Stimulated activated CD4-positive, alpha-beta T cell treated with anti-CD3 and anti-CD28 coated beads, Interleukin-12 subunit alpha, Interleukin-12 subunit beta, amount 100 ng/mL, for 24 hours (primary cell): ENCODE measurements at regions not wholly inside any gene's neighbourhood (a gene's known extent, or its start where the extent isn't known, plus 50 kb on each side); places are given as distances from the start of the nearest gene placed in this dataset.
A peak's percentile ranks its signal among the peaks of the same experiment; 100 is the strongest.

ENCODE experiments used
- DNase-seq, 2 experiments: peaks; one replicate each; pipeline ENCODE4 v3.0.0-alpha.2; 2020; ENCODE audit warnings: low read depth in 2 of 2

- no peak for DNase-seq
Measured at GRCh38 chr13:39858794-39859193, 203.3 kb downstream of the COG6 start.

- DNase-seq = no peak
Measured at GRCh38 chr13:39859898-39860297, 204.4 kb downstream of the COG6 start.

- no peak for DNase-seq
Measured at GRCh38 chr13:39862900-39863299, 207.4 kb downstream of the COG6 start.

- no peak for DNase-seq
Measured at GRCh38 chr13:39864221-39864620, 208.8 kb downstream of the COG6 start.

GRCh38 chr13:39866722-39867121, 211.3 kb downstream of the COG6 start:
- DNase-seq = no peak

- no peak for DNase-seq
Measured at GRCh38 chr13:39867807-39868206, 212.3 kb downstream of the COG6 start.

GRCh38 chr13:39870197-39870747, 214.8 kb downstream of the COG6 start:
- DNase-seq = no peak

- DNase-seq = no peak
Measured at GRCh38 chr13:39874331-39875053, 219.0 kb downstream of the COG6 start.

- DNase-seq = no peak
Measured at GRCh38 chr13:39875111-39875987, 219.9 kb downstream of the COG6 start.

GRCh38 chr13:39876258-39876657, 220.8 kb downstream of the COG6 start:
- no peak for DNase-seq

GRCh38 chr13:39877134-39877533, 221.7 kb downstream of the COG6 start:
- DNase-seq = no peak

- no peak for DNase-seq
Measured at GRCh38 chr13:39879286-39880035, 224.0 kb downstream of the COG6 start.

- DNase-seq = no peak
Measured at GRCh38 chr13:39881383-39881782, 225.9 kb downstream of the COG6 start.

- DNase-seq = no peak
Measured at GRCh38 chr13:39881887-39882286, 226.4 kb downstream of the COG6 start.

- DNase-seq = no peak
Measured at GRCh38 chr13:39884166-39884565, 228.7 kb downstream of the COG6 start.

- DNase-seq = no peak
Measured at GRCh38 chr13:39886336-39886735, 230.9 kb downstream of the COG6 start.

- DNase-seq = no peak
Measured at GRCh38 chr13:39887387-39887786, 231.9 kb downstream of the COG6 start.

- no peak for DNase-seq
Measured at GRCh38 chr13:39888865-39889810, 233.7 kb downstream of the COG6 start.

- DNase-seq = no peak
Measured at GRCh38 chr13:39890537-39890936, 235.1 kb downstream of the COG6 start.

GRCh38 chr13:39892721-39893685, 237.5 kb downstream of the COG6 start:
- DNase-seq = peak in 1 of 2 experiments; percentile 4
